ENCODE measurements at regions not wholly inside any gene's neighbourhood (a gene's known extent, or its start where the extent isn't known, plus 50 kb on each side); places are given as distances from the start of the nearest gene placed in this dataset.

- H4K20me1 ChIP-seq (replicated peaks in 1 of 2; ENCODE audit: control insufficient read depth in 1 of 2, insufficient read depth in 2 of 2, low read length in 2 of 2), result no peaks in the 10 kb centered on the region
- H3K27ac ChIP-seq (ENCODE audit: low read depth, low read length), result no peak overlapping the region
Observed at GRCh38 chr11:39965701-39966100, 1493.8 kb downstream of the LRRC4C start.

More at GRCh38 chr11:39965701-39966100, 1493.8 kb downstream of the LRRC4C start:
- no peaks in the 10 kb centered on the region for H3K23me2 ChIP-seq (ENCODE audit: low read depth, low read length)
- no peak overlapping the region for H3K9ac ChIP-seq (replicated peaks in 1 of 4; ENCODE audit: extremely low read depth in 1 of 4, low read depth in 3 of 4, low read length in 3 of 4)
- no peak overlapping the region for H3K56ac ChIP-seq (replicated peaks; ENCODE audit: insufficient read length, low read depth, low read length)
- no peak overlapping the region for H4K91ac ChIP-seq (replicated peaks; ENCODE audit: insufficient read length, low read length)
- no peaks in the 10 kb centered on the region for H3K27me3 ChIP-seq (replicated peaks in 1 of 4; ENCODE audit: control insufficient read depth in 3 of 4, extremely low read depth in 1 of 4, insufficient read depth in 3 of 4, low read length in 3 of 4)
- no peak overlapping the region for H3K14ac ChIP-seq (ENCODE audit: insufficient read length)
- no peak overlapping the region for H3K4ac ChIP-seq (replicated peaks; ENCODE audit: insufficient read length, low read depth, low read length)
- POLR2A ChIA-PET (ENCODE audit: partially characterized antibody), result no interaction called here
- CTCF ChIA-PET (ENCODE audit: partially characterized antibody), result no interaction called here
- no peak overlapping the region for H2BK5ac ChIP-seq (ENCODE audit: low read depth, low read length)
- FAIRE-seq, result no peak
- no peak overlapping the region for H4K8ac ChIP-seq (ENCODE audit: extremely low read depth, insufficient read depth, low read length)
- no peaks in the 10 kb centered on the region; a peak in 1 of 7 replicates for H3K4me1 ChIP-seq (replicated peaks in 1 of 4; ENCODE audit: control insufficient read depth in 3 of 4, insufficient read depth in 4 of 4, low read length in 3 of 4)
- H2BK15ac ChIP-seq (ENCODE audit: low read length), result no peak overlapping the region
- H2BK12ac ChIP-seq (ENCODE audit: low read depth, low read length), result no peak overlapping the region
- no peaks in the 10 kb centered on the region for H3K9me3 ChIP-seq (ENCODE audit: insufficient read depth in 2 of 2, low read depth in 1 of 2, low read length in 1 of 2)
- H4K5ac ChIP-seq (ENCODE audit: insufficient read length, low read depth, low read length), result no peak overlapping the region
- no peak for TF ChIP-seq RFX5 (IDR thresholded peaks at IDR 0.05; ENCODE audit: borderline replicate concordance, low read depth, low read length)
- no peak for TF ChIP-seq BCL11A (IDR thresholded peaks at IDR 0.05; ENCODE audit: low read depth in 2 of 2, low read length in 2 of 2)
- no peak for TF ChIP-seq KDM1A (IDR thresholded peaks at IDR 0.05; ENCODE audit: borderline replicate concordance, low read length)
- no peak for TF ChIP-seq KDM4A (IDR thresholded peaks at IDR 0.05; ENCODE audit: low read depth, low read length, severe bottlenecking)
- TF ChIP-seq PHF8 (conservative IDR thresholded peaks at IDR 0.05; ENCODE audit: low read depth, low read length), result no peak
- no peak overlapping the region for H3K4me3 ChIP-seq (ENCODE audit: extremely low read depth in 1 of 4, insufficient read depth in 2 of 4, low read depth in 3 of 4, low read length in 4 of 4)
- H3K23ac ChIP-seq (ENCODE audit: insufficient read length), result no peak overlapping the region
- no peaks in the 10 kb centered on the region for H3K79me2 ChIP-seq (ENCODE audit: control insufficient read depth in 1 of 2, insufficient read depth in 2 of 2, low read length in 2 of 2)
- no peaks in the 10 kb centered on the region for H3K36me3 ChIP-seq (ENCODE audit: control insufficient read depth in 2 of 4, insufficient read depth in 4 of 4, low read length in 3 of 4)
- no peak for DNase-seq (ENCODE audit: low read depth in 1 of 2, low spot score in 2 of 2)
- H2BK120ac ChIP-seq (replicated peaks; ENCODE audit: low read depth, low read length), result no peak overlapping the region
- no peak overlapping the region for H3K4me2 ChIP-seq (ENCODE audit: insufficient read depth in 1 of 2, low read depth in 2 of 2, low read length in 2 of 2)
- no peak overlapping the region for H2AK5ac ChIP-seq (ENCODE audit: low read depth, low read length)
- no peak overlapping the region for H3K18ac ChIP-seq (ENCODE audit: extremely low read depth, low read length)
- no peak overlapping the region for H2BK20ac ChIP-seq (ENCODE audit: low read length)
- 95% methylated on average over 2 of the region's 5 CpGs; no CpG with 5 or more reads in 1 of the 2 experiments for WGBS, 2 experiments (ENCODE audit: extremely low coverage in 1 of 2, insufficient coverage in 1 of 2, insufficient read length in 1 of 2, insufficient replicate concordance in 2 of 2, low coverage in 1 of 2, low lambda C conversion rate in 2 of 2, missing lambda C conversion rate in 1 of 2)
- H2AFZ ChIP-seq (ENCODE audit: low read length), result no peak overlapping the region
- no peaks in the 10 kb centered on the region for H3K79me1 ChIP-seq (ENCODE audit: low read depth, low read length)
